Esophagus muscularis mucosa (tissue), 4 donors: ENCODE measurements at regions not wholly inside any gene's neighbourhood (a gene's known extent, or its start where the extent isn't known, plus 50 kb on each side); places are given as distances from the start of the nearest gene placed in this dataset.

Experiments
- CTCF ChIP-seq, 3 experiments: fragments of 200-600 bp in 2 of 3; fragments of 450-650 bp in 1 of 3; sonication (generic) in 2 of 3; IDR thresholded peaks; one replicate each; pipeline ENCODE4 v1.5.1; 2017 to 2019; ENCODE audit warnings: antibody characterized with exemption in 3 of 3, mild to moderate bottlenecking in 2 of 3, moderate library complexity in 1 of 3
- EP300 ChIP-seq: sonication (generic); formaldehyde crosslinking; IDR thresholded peaks from one replicate; pipeline ENCODE4 v1.6.1; 2017; ENCODE audit warnings: antibody characterized with exemption
- POLR2A ChIP-seq: fragments of 450-650 bp; IDR thresholded peaks from one replicate; pipeline ENCODE4 v1.6.1; 2017; ENCODE audit warnings: antibody characterized with exemption, moderate library complexity, mild to moderate bottlenecking, low read depth

- TF ChIP-seq CTCF (IDR thresholded peaks at IDR 0.05) (no peak), POLR2A (no peak), EP300 (no peak)
These were observed 190.9 kb downstream of the FAM43A start for GRCh38 chr3:194876403-194877095.
